EL (cell line): ENCODE measurements at regions not wholly inside any gene's neighbourhood (a gene's known extent, or its start where the extent isn't known, plus 50 kb on each side); places are given as distances from the start of the nearest gene placed in this dataset.
"Not testable (repeated sequence)": the region's sequence is repeated elsewhere in the genome, so short reads cannot be mapped to it uniquely, and the experiment has no call there.

Experiments
- DNase-seq: peaks from one replicate; pipeline ENCODE4 v3.0.0-alpha.2; 2016

DNA sequence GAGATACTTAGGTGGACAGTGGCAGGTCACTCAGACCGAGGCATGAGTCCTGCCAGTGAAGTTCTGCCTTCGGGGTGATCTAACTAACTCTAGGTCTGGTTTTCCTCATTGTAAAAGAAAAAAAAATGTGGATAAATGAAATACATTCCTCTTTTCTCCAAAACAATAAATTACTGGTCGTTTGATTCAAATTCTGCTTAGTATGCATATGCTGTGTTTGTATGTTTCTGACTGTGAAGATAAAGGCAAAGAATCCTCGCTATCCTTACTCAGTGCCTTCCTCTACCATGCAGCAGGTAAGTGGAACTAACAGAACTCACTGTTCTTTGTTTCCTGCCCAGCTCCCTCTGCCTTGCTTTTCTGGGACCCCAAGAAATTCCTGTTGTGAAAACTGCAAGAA, 330.1 kb downstream of the SUCLG1 start:
- DNase-seq = no peak

DNA sequence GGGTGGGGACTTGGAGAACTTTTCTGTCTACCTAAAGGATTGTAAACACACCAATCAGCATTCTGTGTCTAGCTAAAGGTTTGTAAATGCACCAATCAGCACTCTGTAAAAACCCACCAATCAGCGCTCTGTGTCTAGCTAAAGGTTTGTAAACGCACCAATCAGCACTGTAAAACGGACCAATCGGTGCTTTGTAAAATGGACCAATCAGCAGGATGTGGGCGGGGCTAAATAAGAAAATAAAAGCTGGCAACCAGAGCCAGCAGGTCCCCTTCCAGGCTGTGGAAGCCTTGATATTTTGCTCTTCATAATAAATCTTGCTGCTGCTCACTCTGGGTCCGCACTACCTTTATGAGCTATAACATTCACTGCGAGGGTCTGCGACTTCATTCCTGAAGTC, 331.3 kb downstream of the SUCLG1 start:
- DNase-seq = not testable (repeated sequence)

DNA sequence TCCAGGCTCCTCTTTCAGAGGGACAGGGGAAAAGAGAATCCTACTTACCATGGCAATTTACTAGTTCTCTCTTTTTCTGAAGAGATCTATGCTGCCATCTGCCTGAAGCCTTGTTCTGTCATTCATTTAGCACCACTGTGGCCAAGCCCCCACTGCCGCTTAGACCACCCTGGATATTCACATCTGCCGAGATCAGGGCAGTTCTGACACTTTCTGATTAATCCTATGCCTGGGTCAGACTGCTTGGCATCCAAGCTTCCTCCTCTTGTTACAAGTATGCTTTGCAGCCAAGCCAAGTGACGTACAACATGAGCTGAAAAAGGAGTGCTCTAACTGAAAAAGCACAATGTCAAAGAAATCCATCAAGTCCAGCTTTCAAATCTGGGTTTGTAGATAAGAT, 332.6 kb downstream of the SUCLG1 start:
- DNase-seq = no peak

DNA sequence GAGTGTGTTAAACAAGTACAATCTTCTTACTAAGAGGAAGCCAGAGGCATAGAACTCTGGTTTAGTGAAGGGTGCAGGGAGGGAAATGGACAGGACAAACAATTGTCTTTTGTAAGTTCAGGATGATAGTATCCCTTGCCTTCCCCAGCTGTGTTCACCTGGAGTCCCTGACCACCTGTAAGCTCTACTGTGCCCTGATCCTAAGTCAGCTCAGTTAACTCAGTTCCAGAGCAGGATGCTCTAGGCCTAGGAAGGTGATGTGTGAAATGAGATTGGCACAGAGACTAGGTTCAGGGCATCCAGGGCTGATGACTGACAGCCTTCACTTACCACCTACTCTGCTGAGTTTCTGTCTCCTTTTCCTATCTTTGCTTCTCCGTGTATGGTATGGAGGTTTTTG, 333.0 kb downstream of the SUCLG1 start:
- DNase-seq = no peak

DNA sequence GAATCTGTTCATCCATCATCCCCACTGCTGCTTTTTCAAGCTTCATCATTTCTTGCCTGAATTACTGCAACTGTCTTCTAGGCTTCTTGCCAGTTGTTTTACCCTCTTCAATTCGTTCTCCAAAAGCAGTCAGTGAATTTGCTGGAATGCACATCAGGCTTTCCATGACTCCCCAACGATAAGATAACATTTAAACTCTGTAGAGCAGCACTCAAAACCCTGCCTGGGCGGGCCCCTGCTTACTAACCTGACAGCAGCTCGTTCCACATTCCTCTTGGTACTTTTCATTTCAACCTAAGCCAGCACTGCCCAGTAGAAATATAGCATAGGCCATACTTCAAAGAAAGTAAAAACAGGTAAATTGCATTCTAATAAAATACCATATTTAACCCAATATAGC, 342.9 kb downstream of the SUCLG1 start:
- DNase-seq = no peak

DNA sequence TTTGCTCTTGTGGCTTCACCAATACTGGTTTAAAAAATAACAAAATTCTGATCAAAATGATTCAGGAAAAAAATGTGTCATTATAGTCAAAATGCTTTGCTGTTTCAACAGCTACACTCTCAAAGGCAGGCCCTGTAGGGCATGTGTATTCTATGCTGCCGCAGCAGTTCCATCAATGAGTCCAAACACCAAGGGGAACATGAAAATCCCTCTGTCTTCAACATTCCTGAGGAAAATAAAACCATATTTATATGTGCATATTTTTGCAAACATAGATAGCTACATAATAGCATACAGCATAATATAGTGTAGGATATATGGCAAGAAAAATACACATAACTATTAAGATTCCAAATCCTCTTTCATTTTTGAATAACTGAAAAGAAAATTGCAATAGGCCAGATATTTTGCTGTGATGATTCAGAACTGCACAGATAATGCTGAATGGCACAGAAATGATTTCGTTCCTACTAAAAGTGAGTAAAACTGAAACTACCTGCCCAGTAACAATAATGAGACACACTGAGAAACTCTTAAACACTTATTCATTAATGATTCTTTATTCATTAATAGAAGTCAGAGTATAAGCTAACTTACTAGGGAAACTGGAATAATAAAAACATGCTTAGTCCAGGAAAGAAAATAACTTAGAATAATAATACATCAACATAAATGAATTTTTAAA, 343.8 kb downstream of the SUCLG1 start:
- DNase-seq = no peak

DNA sequence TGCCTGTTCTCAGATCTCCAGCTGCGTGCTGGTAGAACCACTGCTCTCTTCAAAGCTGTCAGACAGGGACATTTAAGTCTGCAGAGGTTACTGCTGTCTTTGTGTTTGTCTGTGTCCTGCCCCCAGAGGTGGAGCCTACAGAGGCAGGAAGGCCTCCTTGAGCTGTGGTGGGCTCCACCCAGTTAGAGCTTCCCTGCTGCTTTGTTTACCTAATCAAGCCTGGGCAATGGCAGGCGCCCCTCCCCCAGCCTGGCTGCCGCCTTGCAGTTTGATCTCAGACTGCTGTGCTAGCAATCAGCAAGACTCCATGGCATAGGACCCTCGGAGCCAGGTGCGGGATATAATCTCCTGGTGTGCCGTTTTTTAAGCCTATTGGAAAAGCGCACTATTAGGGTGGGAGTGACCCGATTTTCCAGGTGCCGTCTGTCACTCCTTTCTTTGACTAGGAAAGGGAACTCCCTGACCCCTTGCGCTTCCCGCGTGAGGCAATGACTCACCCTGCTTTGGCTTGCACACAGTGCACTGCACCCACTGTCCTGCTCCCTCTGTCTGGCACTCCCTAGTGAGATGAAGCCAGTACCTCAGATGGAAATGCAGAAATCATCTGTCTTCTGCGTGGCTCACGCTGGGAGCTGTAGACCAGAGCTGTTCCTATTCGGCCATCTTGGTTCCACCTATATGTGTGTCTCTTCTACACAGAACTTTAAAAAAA, 355.1 kb downstream of the SUCLG1 start:
- DNase-seq = not testable (repeated sequence)

DNA sequence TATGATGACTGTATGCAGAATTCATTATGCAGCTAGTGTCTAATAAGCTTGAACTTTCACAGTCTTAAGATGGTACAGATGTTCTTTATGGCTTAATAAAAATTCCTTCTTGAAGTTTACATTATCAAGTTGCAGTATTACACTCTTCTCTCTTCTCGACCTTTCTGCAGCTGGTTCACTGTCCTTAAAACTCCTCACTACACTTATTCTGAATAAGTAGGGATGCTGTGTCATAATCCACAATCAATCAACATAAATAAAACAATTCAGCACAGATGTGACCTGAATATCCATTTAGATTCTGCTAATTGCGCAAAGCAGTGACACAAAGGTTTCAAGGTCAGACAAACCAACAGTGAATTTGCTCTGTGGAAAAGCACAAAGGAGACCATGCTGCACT, 356.8 kb downstream of the SUCLG1 start:
- DNase-seq = no peak

DNA sequence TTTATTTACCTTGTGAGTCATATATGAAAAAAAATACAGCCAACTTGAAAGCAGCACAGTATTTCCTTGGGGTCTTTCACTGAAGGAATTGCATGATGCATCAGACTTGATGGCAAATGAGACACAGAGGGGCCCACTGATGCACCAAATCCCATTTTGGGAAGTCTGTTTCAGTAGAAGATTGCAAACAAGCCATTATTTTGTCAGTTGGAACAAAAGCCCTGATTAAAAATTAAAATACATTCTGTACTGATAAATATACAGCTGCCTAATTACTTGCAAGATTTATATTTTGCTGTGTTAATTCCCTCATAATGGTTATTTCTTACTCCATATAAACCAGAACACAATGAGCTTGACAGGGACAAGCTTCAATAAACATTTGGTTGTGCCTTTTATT, 370.4 kb downstream of the SUCLG1 start:
- DNase-seq = no peak

DNA sequence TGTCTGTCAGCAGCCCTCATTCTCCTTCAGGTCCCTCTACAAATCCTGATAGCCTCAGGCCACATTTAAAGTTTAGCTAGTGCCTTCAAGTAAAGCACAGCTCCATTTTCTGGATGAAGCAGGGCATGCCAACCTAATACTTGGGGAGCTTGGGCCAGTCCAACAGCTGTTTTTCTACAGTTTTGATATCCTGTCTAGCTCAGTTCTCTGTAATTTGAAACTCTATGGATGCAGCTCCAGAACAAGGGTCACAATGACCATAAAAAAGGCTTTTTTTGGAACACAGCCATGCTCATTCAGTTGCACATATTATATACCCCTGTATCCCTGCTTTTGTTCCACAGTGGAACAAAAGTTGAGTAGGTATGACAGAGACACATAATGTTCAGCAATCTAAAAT, 373.5 kb downstream of the SUCLG1 start:
- no peak for DNase-seq

DNA sequence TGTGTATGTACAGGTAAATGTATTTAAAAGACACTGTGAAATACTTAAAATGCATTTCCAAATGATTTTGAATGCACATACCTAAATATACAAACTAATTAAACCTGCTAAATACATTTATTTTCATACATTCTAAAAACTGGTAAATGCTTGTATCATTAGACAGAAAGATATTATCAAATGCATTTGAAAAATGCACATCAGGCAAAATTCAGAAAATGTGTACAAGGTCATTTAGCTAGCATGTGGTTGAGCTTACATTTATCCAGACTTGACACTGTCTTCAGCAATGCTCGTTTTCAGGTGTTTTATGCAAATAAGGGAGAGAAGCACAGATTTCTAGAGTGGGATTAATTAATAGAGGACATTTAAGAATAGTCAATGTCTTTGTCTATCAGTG, 374.2 kb downstream of the SUCLG1 start:
- DNase-seq = no peak

DNA sequence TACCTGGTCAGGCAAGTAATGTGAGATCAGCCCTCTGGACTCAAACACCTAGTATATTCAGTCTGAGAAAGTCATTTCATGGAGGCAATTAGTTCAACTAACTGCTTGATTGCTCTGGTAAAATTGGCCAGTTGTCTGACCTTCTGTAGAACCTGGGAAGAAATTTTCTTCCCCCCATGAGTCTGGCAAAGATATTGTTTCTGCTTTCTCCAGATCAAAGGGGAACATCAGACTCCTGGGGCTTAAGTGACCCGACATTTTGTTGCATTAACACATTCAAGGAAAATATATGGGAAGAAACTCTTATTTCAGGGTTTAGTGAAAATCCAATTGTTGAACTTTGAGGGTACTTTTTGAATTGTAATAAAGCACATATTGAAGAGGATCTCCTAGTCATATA, 375.1 kb downstream of the SUCLG1 start:
- no peak for DNase-seq

DNA sequence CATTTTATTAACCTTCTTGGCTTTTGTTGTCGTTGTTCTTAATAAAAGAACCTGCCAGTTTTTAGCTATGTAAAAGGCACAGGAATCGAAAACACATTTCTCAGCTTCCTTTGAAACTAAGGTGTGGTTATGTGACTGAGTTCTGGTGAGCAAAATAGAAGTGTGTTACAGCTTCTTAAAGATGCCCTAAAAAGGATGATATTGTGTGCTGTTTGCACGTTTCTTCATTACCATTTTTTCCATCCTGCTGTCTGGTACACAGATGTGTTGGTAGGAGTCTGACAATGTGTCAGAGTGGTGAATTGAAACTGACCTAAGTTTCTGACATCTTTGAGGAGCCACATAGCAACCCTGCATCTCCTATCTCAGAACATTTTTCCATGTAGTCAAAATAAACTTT, 380.6 kb downstream of the SUCLG1 start:
- no peak for DNase-seq

DNA sequence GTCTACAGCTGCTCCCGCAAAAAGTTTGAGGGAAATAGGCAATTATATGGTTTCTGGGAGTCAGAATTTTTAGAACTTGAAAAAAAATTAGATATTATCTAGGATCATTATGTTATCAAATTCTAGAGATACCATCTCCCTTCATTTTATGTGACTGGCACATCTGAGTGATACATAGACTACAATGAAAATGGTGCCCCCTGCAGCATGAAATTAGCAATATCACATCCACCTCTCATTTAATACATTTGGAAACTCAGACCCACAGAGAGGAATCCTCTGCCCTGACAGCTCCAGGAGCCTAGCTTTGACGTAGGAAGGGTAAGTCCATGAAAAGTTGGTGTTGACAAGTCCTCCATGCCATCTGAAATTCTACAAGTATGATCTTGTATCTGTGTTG, 381.6 kb downstream of the SUCLG1 start:
- peak; percentile 19 for DNase-seq

DNA sequence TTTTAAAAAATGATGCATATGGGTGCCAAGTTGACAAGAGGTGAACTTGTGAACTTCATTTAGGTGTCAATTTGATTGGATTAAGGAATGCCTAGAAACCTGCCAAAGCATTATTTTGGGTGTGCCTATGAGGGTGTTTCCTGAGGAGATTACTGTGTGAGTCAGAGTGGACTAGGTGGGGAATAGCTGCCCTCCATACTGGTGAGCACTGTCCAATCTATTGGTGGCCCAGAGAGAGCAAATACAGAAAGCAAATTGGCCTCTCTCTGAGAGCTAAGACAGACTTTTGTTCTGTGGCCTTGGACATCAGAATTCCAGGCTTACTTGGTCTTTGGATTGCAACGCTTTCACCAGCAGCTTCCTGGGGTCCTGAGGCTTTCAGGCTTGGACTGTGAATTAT, 388.0 kb downstream of the SUCLG1 start:
- DNase-seq = no peak

DNA sequence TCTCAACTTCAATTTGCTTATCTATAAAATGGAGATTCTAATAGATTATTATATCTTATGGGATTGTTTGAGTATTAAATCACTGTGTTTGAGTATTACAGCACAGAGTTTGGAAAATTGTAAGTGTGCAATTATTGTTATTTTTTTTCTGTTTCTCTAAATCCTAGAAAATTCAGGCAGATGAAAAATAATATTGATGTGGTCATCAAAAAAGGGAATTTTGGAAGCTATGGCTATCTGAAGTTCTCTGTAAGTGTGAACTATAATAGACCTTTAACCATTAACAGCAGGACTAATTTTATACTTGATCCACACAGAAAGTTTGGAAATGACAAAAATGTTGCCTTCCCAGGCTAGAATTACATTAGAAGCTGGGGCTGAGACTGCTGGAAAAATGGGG, 393.2 kb downstream of the SUCLG1 start:
- DNase-seq = no peak

DNA sequence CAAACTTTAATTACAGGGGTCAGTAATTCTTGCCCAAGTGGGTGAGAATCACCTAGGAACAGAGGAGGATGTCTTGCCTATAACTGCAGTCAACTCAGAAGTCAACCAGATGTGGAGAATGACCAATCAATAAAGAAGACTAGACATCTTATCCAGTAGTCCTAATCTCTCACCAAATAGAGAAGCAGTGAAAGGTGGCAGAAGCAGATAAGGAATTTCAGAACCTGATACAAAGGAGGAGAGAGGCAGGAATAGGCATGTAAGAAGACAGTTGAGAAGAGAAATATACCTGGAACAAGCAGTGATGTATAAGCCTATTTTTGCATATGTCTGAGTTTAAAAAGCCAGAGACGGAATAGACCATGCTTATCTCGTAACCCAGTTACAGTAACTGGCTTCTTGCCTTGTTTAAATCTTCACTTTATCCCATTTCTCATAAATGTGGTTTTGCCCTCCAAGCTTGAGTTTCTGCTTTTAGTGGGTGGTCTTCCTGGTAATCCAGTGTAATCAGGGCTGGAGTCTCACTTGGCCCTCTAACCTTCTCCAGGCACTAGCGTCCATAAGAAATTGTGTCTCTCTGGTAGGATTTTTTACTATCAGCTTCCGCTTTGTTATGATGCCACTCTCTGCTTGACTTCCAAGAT, 401.0 kb downstream of the SUCLG1 start:
- DNase-seq = no peak

DNA sequence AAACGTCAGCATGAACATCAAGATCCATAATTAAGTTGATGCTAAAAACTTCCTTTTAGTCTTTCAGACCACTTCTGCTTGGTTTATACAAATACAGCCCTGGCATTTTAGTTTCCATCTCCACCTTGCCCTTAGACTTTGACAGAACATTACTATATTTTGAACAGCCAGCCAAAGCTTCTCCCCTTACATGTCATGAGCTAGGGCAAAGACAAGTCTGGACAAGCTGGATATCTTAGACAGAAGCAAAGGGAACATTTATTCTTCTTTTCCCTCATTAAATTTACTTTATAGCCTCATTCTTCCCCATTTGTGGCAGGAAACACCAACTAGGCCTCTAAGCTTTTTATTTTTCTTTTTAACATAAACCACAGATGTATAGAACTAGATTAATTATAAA, 403.3 kb downstream of the SUCLG1 start:
- DNase-seq = no peak

DNA sequence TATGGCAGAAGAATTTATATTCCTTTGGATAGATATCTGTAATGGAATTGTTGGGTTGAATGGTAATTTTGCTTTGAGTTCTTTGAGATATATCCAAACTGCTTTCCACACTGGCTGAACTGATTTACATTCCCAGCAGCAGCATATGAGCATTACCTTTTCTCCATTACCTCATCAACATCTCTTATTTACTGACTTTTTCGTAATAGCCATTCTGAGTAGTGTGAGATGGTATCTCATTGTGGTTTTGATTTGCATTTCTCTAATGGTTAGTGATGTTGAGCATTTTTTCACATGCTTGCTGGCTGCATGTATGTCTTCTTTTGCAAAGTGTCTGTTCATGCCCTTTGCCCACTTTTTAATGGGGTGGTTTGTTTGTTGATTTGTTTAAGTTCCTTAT, 404.5 kb downstream of the SUCLG1 start:
- DNase-seq = not testable (repeated sequence)

DNA sequence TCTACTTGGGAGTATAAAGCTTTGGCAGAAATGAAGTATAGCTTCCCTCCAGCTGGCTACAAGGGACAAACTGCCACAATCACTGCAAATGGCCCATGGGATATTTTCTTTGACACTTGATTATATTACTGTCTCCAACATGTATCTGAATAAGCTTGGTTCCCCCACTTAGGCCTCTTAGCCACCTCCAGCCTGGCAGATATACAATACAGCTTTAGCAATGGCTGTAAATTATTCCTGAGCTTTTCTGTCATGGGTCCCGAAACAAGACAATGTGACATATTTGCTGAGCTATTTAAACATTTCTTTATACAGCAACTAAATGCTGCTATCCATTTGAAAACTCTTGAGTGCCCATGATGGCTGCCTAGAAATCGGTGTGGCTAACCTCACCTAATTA, 406.2 kb downstream of the SUCLG1 start:
- no peak for DNase-seq

DNA sequence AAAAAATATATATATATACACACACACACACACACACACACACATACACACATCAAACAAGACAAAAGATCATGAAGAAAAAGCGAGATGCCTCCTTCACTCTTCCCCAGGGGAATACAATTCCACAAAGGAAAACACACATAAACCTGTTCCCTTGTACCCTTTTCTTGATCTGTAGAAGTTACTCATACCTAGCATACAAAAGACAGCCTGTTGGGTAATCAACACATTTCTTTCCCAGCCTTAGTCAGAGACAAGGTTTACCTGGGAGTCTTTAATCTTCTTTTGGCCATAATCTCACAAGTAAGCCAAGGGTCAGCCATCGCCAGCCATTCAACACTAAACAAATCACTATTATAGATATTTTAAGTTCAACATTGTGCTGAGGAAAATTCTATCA, 407.0 kb downstream of the SUCLG1 start:
- no peak for DNase-seq

DNA sequence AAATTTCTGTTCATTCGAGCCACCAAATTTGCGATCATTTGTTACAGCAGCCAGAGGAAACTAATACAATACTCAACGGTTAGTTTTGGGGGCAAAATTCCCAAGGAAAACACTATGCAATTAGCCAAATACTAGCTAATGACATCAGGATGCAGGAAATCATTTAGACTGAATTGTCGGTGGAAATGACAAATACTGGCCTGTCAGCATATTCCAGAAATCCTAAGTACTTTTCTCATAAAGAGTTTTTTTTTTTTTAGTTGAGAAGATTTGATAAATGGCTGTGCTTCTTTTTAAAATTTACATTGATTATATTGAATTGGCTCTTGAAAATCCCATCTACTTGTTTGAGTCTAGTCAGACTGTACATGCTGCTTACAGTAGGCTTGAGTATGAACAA, 410.1 kb downstream of the SUCLG1 start:
- DNase-seq = no peak

DNA sequence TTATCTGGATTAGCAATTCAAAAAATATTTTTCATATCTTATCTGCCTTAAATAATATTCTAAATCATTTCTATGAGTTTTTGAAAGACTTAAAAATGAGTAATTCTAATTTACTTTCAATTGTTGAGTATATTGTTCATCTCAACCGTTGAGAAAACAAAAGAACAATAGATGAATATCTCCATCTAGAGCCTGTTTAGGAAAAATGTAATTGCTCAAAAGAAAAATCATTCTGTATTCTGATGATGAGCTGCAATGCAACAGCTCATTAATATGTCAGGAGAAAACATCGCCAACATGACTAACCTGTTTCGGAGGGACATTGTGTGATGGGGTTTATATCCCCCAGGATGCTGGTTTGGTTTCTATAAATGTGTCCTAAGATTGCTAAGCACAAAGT, 417.6 kb downstream of the SUCLG1 start:
- no peak for DNase-seq

DNA sequence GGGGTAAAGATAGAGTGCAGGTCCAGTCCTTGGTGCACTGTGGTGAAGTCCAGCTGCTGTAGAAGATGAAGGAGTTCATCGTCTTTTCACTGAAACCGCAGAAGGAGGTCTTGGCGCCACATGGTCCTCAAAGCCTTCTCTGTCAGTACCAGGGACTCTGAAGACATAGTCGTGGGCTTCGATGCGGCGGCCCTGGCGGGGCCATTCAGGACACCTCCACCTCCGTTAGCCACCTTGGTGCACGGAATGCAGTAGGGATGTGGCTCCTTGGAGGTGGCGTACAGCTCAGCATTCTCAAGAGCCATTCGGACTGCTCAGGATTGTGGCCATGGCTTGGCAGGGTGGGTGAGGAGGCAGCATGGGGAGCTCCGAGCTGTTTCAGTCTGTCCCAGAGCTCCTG, 418.8 kb downstream of the SUCLG1 start:
- no peak for DNase-seq

DNA sequence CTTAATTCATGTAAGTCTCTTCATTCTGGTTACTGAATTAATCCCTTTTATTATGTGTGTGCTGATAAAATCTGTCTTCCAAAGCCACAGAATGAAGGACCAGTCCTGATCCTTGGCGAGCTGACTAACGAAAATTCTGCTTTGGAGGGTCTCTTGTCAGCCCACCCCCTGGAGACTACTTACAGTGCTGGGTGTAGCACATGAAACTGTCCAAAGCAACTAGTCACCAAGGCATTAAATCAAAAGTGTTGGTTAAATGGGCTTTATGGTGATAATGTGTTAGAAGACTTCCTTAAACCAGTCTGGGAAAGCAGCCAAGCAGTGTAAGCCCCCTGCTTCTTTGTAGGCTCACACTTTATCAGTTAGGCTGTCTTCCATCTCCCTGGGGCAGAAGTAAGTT, 420.2 kb downstream of the SUCLG1 start:
- no peak for DNase-seq
